A673 (cell line): ENCODE measurements at regions not wholly inside any gene's neighbourhood (a gene's known extent, or its start where the extent isn't known, plus 50 kb on each side); places are given as distances from the start of the nearest gene placed in this dataset.

Experiments used
- BruUV-seq: library from RNA; stranded (reverse); fragments of 400-500 nt; replicated peaks from 2 replicates; lab custom pipeline; 2021; lab: Mats Ljungman, UMichigan
- CTCF ChIA-PET: fragments of 300-600 bp; sonication (Branson Sonifier 250); formaldehyde crosslinking; loops from one replicate; lab custom pipeline; 2022; ENCODE audit warnings: antibody characterized with exemption; lab: Charles Lee
- POLR2A ChIA-PET: fragments of 300-600 bp; sonication (Branson Sonifier 250); formaldehyde crosslinking; loops from one replicate; lab custom pipeline; 2022; ENCODE audit warnings: antibody characterized with exemption; ENCODE audit not compliant: low non-redundant PET; lab: Charles Lee
- DNase-seq: peaks from one replicate; pipeline ENCODE4 v3.0.0-alpha.2; 2015; ENCODE audit warnings: low spot score
- H3K27ac ChIP-seq: fragments of 200-600 bp; sonication (generic); 2 replicates; pipeline ENCODE4 v1.5.1; 2016; ENCODE audit warnings: mixed run types, low read depth, mild to moderate bottlenecking, mixed read lengths, antibody characterized with exemption, low read length; ENCODE audit not compliant: poor library complexity, severe bottlenecking
- H3K27me3 ChIP-seq: fragments of 200-600 bp; sonication (generic); replicated peaks from 2 replicates; pipeline ENCODE4 v1.6.1; 2017; ENCODE audit warnings: mixed run types, low read depth, mild to moderate bottlenecking, mixed read lengths, antibody characterized with exemption, low read length; ENCODE audit not compliant: insufficient read depth, poor library complexity
- H3K36me3 ChIP-seq: fragments of 200-600 bp; sonication (generic); 2 replicates; pipeline ENCODE4 v1.6.1; 2016; ENCODE audit warnings: mixed run types, mild to moderate bottlenecking, mixed read lengths, antibody characterized with exemption, low read length; ENCODE audit not compliant: insufficient read depth, poor library complexity, severe bottlenecking
- H3K4me1 ChIP-seq: fragments of 200-600 bp; sonication (generic); 2 replicates; pipeline ENCODE4 v1.6.1; 2017; ENCODE audit warnings: mixed run types, mild to moderate bottlenecking, mixed read lengths, antibody characterized with exemption, low read length; ENCODE audit not compliant: insufficient read depth, poor library complexity, severe bottlenecking
- H3K4me3 ChIP-seq: fragments of 200-600 bp; sonication (generic); 2 replicates; pipeline ENCODE4 v1.5.1; 2016; ENCODE audit warnings: low read depth, mixed run types, mild to moderate bottlenecking, mixed read lengths, low read length; ENCODE audit not compliant: poor library complexity, severe bottlenecking
- H3K9me3 ChIP-seq: fragments of 200-600 bp; sonication (generic); 2 replicates; pipeline ENCODE4 v1.6.1; 2016; ENCODE audit warnings: mixed run types, low read depth, mild to moderate bottlenecking, mixed read lengths, antibody characterized with exemption, low read length; ENCODE audit not compliant: poor library complexity, severe bottlenecking
- CTCF ChIP-seq: fragments of 300-800, 200-600 bp; sonication (generic); conservative IDR thresholded peaks from 2 replicates; pipeline ENCODE4 v1.5.1; 2017; ENCODE audit warnings: low read depth, mild to moderate bottlenecking, antibody characterized with exemption, low read length, moderate library complexity, mixed read lengths
- EZH2 ChIP-seq: fragments of 200-600 bp; sonication (generic); IDR thresholded peaks from 2 replicates; pipeline ENCODE4 v1.6.1; 2017; ENCODE audit warnings: borderline replicate concordance, low read depth, mild to moderate bottlenecking, mixed read lengths, antibody characterized with exemption, low read length; ENCODE audit not compliant: poor library complexity, severe bottlenecking
- intact Hi-C: fragments of 100-400 bp; cut with micrococcal nuclease; formaldehyde crosslinking; loops from one replicate; pipeline ENCODE4 v1.10.0; 2022; ENCODE audit not compliant: unreplicated experiment

GRCh38 chr21:22136740-22137139 is 1138.5 kb downstream of the NCAM2 start:
- Histone ChIP-seq H3K27me3 (no peaks in the 10 kb centered on the region), H3K27ac (no peak overlapping the region), H3K4me1 (peaks cover 8% of the 10 kb centered on the region), H3K9me3 (peaks cover 4% of the 10 kb centered on the region), H3K4me3 (no peak overlapping the region), H3K36me3 (no peaks in the 10 kb centered on the region)
- no peak for DNase-seq
- BruUV-seq: no TSS peak
- TF ChIP-seq EZH2 (no peak), CTCF (no peak)
- ChIA-PET POLR2A (no interaction called here), CTCF (no interaction called here)
- intact Hi-C loops: no loop called here

GRCh38 chr21:22138297-22139016 is 1140.2 kb downstream of the NCAM2 start:
- Histone ChIP-seq H3K27me3 (no peaks in the 10 kb centered on the region), H3K4me1 (peaks cover 3% of the 10 kb centered on the region), H3K9me3 (peaks cover 4% of the 10 kb centered on the region), H3K4me3 (no peak overlapping the region), H3K36me3 (no peaks in the 10 kb centered on the region), H3K27ac (no peak overlapping the region)
- TF ChIP-seq CTCF (no peak), EZH2 (no peak)
- ChIA-PET POLR2A (no interaction called here), CTCF (no interaction called here)
- no peak for DNase-seq
- intact Hi-C loops: no loop called here
- no TSS peak for BruUV-seq

GRCh38 chr21:22145545-22145944 is 1147.3 kb downstream of the NCAM2 start:
- CTCF ChIA-PET: no interaction called here
- no peaks in the 10 kb centered on the region for H3K4me1 ChIP-seq
- no peaks in the 10 kb centered on the region for H3K36me3 ChIP-seq
- TF ChIP-seq EZH2 (no peak), CTCF (no peak)
- H3K27ac ChIP-seq: no peak overlapping the region
- intact Hi-C loops: no loop called here
- no peaks in the 10 kb centered on the region for H3K27me3 ChIP-seq
- no peak for DNase-seq
- H3K4me3 ChIP-seq: no peak overlapping the region
- H3K9me3 ChIP-seq: peaks cover 18% of the 10 kb centered on the region
- POLR2A ChIA-PET: no interaction called here
- no TSS peak for BruUV-seq
